K562 (cell line): ENCODE measurements at regions not wholly inside any gene's neighbourhood (a gene's known extent, or its start where the extent isn't known, plus 50 kb on each side); places are given as distances from the start of the nearest gene placed in this dataset.

ENCODE experiments used
- ATAC-seq: fragments of 200-7000 bp; cut with Tn5 transposase; 3 replicates; pipeline ENCODE4 v1.9.1; 2020; ENCODE audit warnings: moderate library complexity
- BruUV-seq: library from RNA; stranded (reverse); fragments of 400-500 nt; replicated peaks from 2 replicates; lab custom pipeline; 2021; lab: Mats Ljungman, UMichigan
- CTCF ChIA-PET: fragments of 300-600 bp; formaldehyde crosslinking; extraction: SDS; loops from one replicate; lab custom pipeline; 2021; ENCODE audit warnings: low intra/inter-chr PET ratio; lab: Yijun Ruan, JAX
- POLR2A ChIA-PET: fragments of 300-600, 350-650 bp; sonication (Branson Sonifier 250); formaldehyde crosslinking; extraction: SDS; loops from one replicate; lab custom pipeline; 2021; ENCODE audit warnings: antibody characterized with exemption, inconsistent platforms; lab: Yijun Ruan, JAX
- DNase-seq, 4 experiments: peaks; one replicate each; pipeline versions ENCODE4 v3.0.0 to v3.0.0-alpha.2; 2011 to 2018; ENCODE audit warnings: low spot score in 3 of 4, mixed read lengths in 3 of 4; ENCODE audit errors: extremely low read depth in 1 of 4
- FAIRE-seq: peaks from 2 replicates; lab custom pipeline; 2011; peaks lifted over from hg19 to GRCh38; lab: Jason Lieb, UNC
- H2AFZ ChIP-seq: 2 replicates; pipeline ENCODE4 v1.6.0; 2011; ENCODE audit warnings: low read depth, low read length, control low read depth, inconsistent platforms
- H3K27ac ChIP-seq: fragments of 200-600 bp; 3 replicates; pipeline ENCODE4 v1.8.0; 2011; ENCODE audit warnings: low read depth, mild to moderate bottlenecking, control low read depth, inconsistent platforms, low read length, moderate library complexity, mixed read lengths; ENCODE audit errors: extremely low read depth
- H3K27me3 ChIP-seq, 2 experiments: fragments of 300-600 bp in 1 of 2; 2 replicates in 1 of 2; 3 replicates in 1 of 2; pipeline versions ENCODE4 v1.6.0 to v1.8.0; 2011; ENCODE audit warnings: inconsistent platforms in 2 of 2, low read length in 2 of 2, mild to moderate bottlenecking in 1 of 2, mixed read lengths in 1 of 2, moderate library complexity in 1 of 2; ENCODE audit not compliant: control insufficient read depth in 2 of 2, insufficient read depth in 2 of 2
- H3K36me3 ChIP-seq: fragments of 300-600 bp; 3 replicates; pipeline ENCODE4 v1.8.0; 2011; ENCODE audit warnings: mild to moderate bottlenecking, low read length, inconsistent platforms; ENCODE audit not compliant: control insufficient read depth, insufficient read depth
- H3K4me1 ChIP-seq, 2 experiments: fragments of 200-600 bp in 1 of 2; replicated peaks in 1 of 2; 2 replicates in 1 of 2; 3 replicates in 1 of 2; pipeline versions ENCODE4 v1.5.1 to v1.8.0; 2011; ENCODE audit warnings: inconsistent platforms in 2 of 2, low read length in 2 of 2, mild to moderate bottlenecking in 1 of 2, mixed read lengths in 1 of 2, moderate library complexity in 1 of 2; ENCODE audit not compliant: control insufficient read depth in 2 of 2, insufficient read depth in 2 of 2
- H3K4me2 ChIP-seq: 2 replicates; pipeline ENCODE4 v1.6.1; 2011; ENCODE audit warnings: low read length, control low read depth, inconsistent platforms, mixed read lengths; ENCODE audit not compliant: insufficient read depth
- H3K4me3 ChIP-seq: fragments of 200-600 bp; sonication (generic), shearing (Covaris generic); 2 replicates; pipeline ENCODE4 v1.5.1; 2016; ENCODE audit warnings: control low read depth, inconsistent platforms
- H3K79me2 ChIP-seq: fragments of 200-600 bp; 3 replicates; pipeline ENCODE4 v1.8.0; 2011; ENCODE audit warnings: low read length, inconsistent platforms; ENCODE audit not compliant: control insufficient read depth, insufficient read depth
- H3K9ac ChIP-seq, 2 experiments: 2 replicates each; pipeline versions ENCODE4 v1.6.0 to v1.6.1; 2011; ENCODE audit warnings: low read depth in 2 of 2, low read length in 2 of 2, control low read depth in 1 of 2, inconsistent platforms in 1 of 2, mild to moderate bottlenecking in 1 of 2, mixed read lengths in 1 of 2; ENCODE audit not compliant: insufficient read depth in 1 of 2
- H3K9me1 ChIP-seq: one replicate; pipeline ENCODE4 v1.6.0; 2011; ENCODE audit warnings: inconsistent platforms, mild to moderate bottlenecking, low read length, moderate library complexity; ENCODE audit not compliant: control insufficient read depth, insufficient read depth
- H3K9me3 ChIP-seq: replicated peaks from 2 replicates; pipeline ENCODE4 v1.5.1; 2011; ENCODE audit warnings: low read depth, low read length, inconsistent platforms; ENCODE audit not compliant: control insufficient read depth, insufficient read depth
- H4K20me1 ChIP-seq: replicated peaks from 2 replicates; pipeline ENCODE4 v1.6.1; 2011; ENCODE audit warnings: low read length, inconsistent platforms, mixed read lengths; ENCODE audit not compliant: control insufficient read depth, insufficient read depth
- AFF4 ChIP-seq: sonication (generic); formaldehyde crosslinking; IDR thresholded peaks from 2 replicates; pipeline ENCODE4 v1.8.0; 2023; ENCODE audit warnings: mild to moderate bottlenecking, missing genetic modification reagents
- CBX8 ChIP-seq: fragments of 200-600 bp; sonication (generic); IDR thresholded peaks from 2 replicates; pipeline ENCODE4 v1.6.1; 2012; ENCODE audit warnings: borderline replicate concordance, mixed run types, low read depth, mild to moderate bottlenecking, moderate library complexity, mixed read lengths, low read length, control low read depth, inconsistent platforms; ENCODE audit not compliant: poor library complexity, severe bottlenecking; ENCODE audit errors: extremely low read depth
- ESRRA ChIP-seq: fragments of 450-650 bp; IDR thresholded peaks from 2 replicates; pipeline ENCODE4 v1.6.1; 2014; ENCODE audit warnings: low read depth, mild to moderate bottlenecking, moderate library complexity, borderline replicate concordance
- ETV1 ChIP-seq: fragments of 450-650 bp; conservative IDR thresholded peaks from 2 replicates; pipeline ENCODE4 v1.6.1; 2016; ENCODE audit warnings: missing genetic modification characterization, control low read depth, low read depth, missing compliant biosample characterization
- EZH2 ChIP-seq: IDR thresholded peaks from 2 replicates; pipeline ENCODE4 v1.6.1; 2012; ENCODE audit warnings: low read depth, mild to moderate bottlenecking, inconsistent platforms, low read length, borderline replicate concordance
- FOSL1 ChIP-seq: fragments of 200-800 bp; sonication (Bioruptor generic); conservative IDR thresholded peaks from 2 replicates; pipeline ENCODE4 v1.6.1; 2016; ENCODE audit warnings: missing genetic modification characterization, missing compliant biosample characterization
- KLF10 ChIP-seq: fragments of 250-450 bp; sonication (Bioruptor Pico); IDR thresholded peaks from 2 replicates; pipeline ENCODE4 v1.6.1; 2021; ENCODE audit warnings: matching md5 sums
- PTTG1 ChIP-seq: fragments of 450-650 bp; IDR thresholded peaks from 2 replicates; pipeline ENCODE4 v1.6.1; 2016; ENCODE audit warnings: low read depth, mild to moderate bottlenecking, missing genetic modification characterization, missing compliant biosample characterization
- RBBP5 ChIP-seq: fragments of 200-600 bp; sonication (generic); IDR thresholded peaks from 2 replicates; pipeline ENCODE4 v1.6.1; 2012; ENCODE audit warnings: borderline replicate concordance, mild to moderate bottlenecking, low read length, control low read depth, inconsistent platforms; ENCODE audit not compliant: insufficient read depth, poor library complexity, severe bottlenecking
- SMARCA4 ChIP-seq: fragments of 450-650 bp; IDR thresholded peaks from 2 replicates; pipeline ENCODE4 v1.6.1; 2016
- SP1 ChIP-seq: sonication (generic); formaldehyde crosslinking; IDR thresholded peaks from 2 replicates; pipeline ENCODE4 v1.8.1; 2022; ENCODE audit warnings: mild to moderate bottlenecking, missing genetic modification reagents
- SRF ChIP-seq, 2 experiments: fragments of 250-450, 450-650 bp in 1 of 2; sonication (Bioruptor Pico) in 1 of 2; sonication (generic) in 1 of 2; formaldehyde crosslinking; IDR thresholded peaks; 2 replicates each; pipeline versions ENCODE4 v1.5.0 to v1.5.1; 2020 to 2022; ENCODE audit warnings: mild to moderate bottlenecking in 1 of 2, missing genetic modification reagents in 1 of 2
- THRA ChIP-seq: fragments of 450-650 bp; IDR thresholded peaks from 2 replicates; pipeline ENCODE4 v1.6.1; 2017; ENCODE audit warnings: mild to moderate bottlenecking, moderate library complexity
- ZZZ3 ChIP-seq: fragments of 450-650 bp; IDR thresholded peaks from 2 replicates; pipeline ENCODE4 v1.6.1; 2016; ENCODE audit warnings: antibody characterized with exemption, mild to moderate bottlenecking, moderate library complexity
- WGBS: fragments of 100-300 bp; shearing (Covaris generic); methylation state at CpG from one replicate; pipeline ENCODE4 v1.1.6; 2016; ENCODE audit warnings: low coverage, mixed read lengths; ENCODE audit not compliant: insufficient coverage; ENCODE audit errors: missing lambda C conversion rate; 5-methylcytosine and 5-hydroxymethylcytosine counted together
- in situ Hi-C: fragments of 300-500 bp; cut with MboI; formaldehyde crosslinking; loops from 4 replicates; pipeline ENCODE4 v1.15.0; 2018; ENCODE audit warnings: inconsistent platforms, mixed read lengths
- intact Hi-C: fragments of 100-400 bp; cut with micrococcal nuclease; formaldehyde crosslinking; loops from 2 replicates; pipeline ENCODE4 v1.14.2; 2022
- TF ChIP-seq, protein P1 (sequence below): fragments of 450-650 bp; IDR thresholded peaks from 2 replicates; pipeline ENCODE4 v1.6.1; 2016; ENCODE audit warnings: low read depth, mild to moderate bottlenecking, moderate library complexity

DNA sequence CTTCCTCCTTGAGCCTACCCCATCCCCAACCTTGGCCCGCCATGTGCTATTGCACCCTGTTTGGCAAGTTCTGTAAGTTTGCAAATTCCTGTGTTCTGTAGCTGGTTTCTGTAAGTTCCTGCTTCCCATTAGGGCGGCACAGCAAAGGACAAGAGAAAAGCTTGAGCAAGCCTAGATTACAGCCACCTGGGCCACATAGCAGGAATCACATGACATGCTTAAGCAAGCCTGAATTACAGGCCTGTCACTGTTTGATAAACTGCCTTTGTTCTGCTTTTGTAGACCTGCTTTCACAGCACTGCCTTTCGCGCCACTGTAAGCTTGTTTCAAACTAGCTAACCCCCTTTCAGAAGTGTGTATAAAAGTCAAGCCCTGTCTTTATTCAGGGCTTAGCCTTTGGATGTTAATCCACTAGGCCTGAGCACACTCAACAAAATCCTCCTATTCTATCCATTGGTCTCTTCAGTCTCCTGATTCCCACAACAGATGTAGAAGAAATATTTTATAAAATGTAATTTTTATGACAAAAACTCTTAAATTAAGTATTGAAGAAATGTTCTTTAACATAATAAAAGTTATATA, 906.8 kb upstream of the NDST4 start:
- in situ Hi-C loops (no loop called here), intact Hi-C loops (no loop called here)
- Histone ChIP-seq H3K36me3 (no peaks in the 10 kb centered on the region), H3K9me1 (no peaks in the 10 kb centered on the region), H3K9me3 (no peaks in the 10 kb centered on the region), H2AFZ (no peak overlapping the region), H3K4me3 (no peak overlapping the region), H3K27ac (no peak overlapping the region), H4K20me1 (no peaks in the 10 kb centered on the region), H3K9ac (no peak overlapping the region), H3K4me2 (no peak overlapping the region), H3K27me3 (no peaks in the 10 kb centered on the region), H3K79me2 (no peaks in the 10 kb centered on the region), H3K4me1 (no peaks in the 10 kb centered on the region)
- BruUV-seq, result no TSS peak
- no peak for ATAC-seq
- POLR2A ChIA-PET, result no interaction called here
- FAIRE-seq, result no peak
- CTCF ChIA-PET, result no interaction called here
- DNase-seq, result no peak
- 0% methylated on average over 4 of the region's 4 CpGs for WGBS
- no peak for TF ChIP-seq ETV1 (tag)
- no peak for TF ChIP-seq SMARCA4
- no peak for TF ChIP-seq ESRRA
- no peak for TF ChIP-seq PTTG1 (tag)
- no peak for TF ChIP-seq SRF (CRISPR knock-in tag; IDR thresholded peaks at IDR 0.05)
- no peak for TF ChIP-seq ZZZ3
- TF ChIP-seq, protein P1, sequence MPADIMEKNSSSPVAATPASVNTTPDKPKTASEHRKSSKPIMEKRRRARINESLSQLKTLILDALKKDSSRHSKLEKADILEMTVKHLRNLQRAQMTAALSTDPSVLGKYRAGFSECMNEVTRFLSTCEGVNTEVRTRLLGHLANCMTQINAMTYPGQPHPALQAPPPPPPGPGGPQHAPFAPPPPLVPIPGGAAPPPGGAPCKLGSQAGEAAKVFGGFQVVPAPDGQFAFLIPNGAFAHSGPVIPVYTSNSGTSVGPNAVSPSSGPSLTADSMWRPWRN, result no peak
- no peak for TF ChIP-seq THRA
- no peak for TF ChIP-seq FOSL1
- no peak for TF ChIP-seq EZH2
- TF ChIP-seq AFF4, result no peak
- no peak for TF ChIP-seq CBX8
- TF ChIP-seq SP1, result no peak
- no peak for TF ChIP-seq RBBP5
- TF ChIP-seq KLF10 (CRISPR knock-in tag), result no peak
